HepG2 (cell line): ENCODE measurements at regions not wholly inside any gene's neighbourhood (a gene's known extent, or its start where the extent isn't known, plus 50 kb on each side); places are given as distances from the start of the nearest gene placed in this dataset.

Experiments
- ATAC-seq: fragments of 200-7000 bp; cut with Tn5 transposase; 3 replicates; pipeline ENCODE4 v1.9.1; 2020; ENCODE audit warnings: mild to moderate bottlenecking, moderate library complexity
- BruUV-seq: library from RNA; stranded (reverse); fragments of 400-500 nt; replicated peaks from 2 replicates; lab custom pipeline; 2021; lab: Mats Ljungman, UMichigan
- CTCF ChIA-PET: fragments of 300-600 bp; formaldehyde crosslinking; extraction: SDS; loops from one replicate; lab custom pipeline; 2021; ENCODE audit warnings: low total read pairs, inconsistent platforms, low intra/inter-chr PET ratio; lab: Yijun Ruan, JAX
- POLR2A ChIA-PET: fragments of 350-600 bp; sonication (Branson Sonifier 250); formaldehyde crosslinking; loops from one replicate; lab custom pipeline; 2020; ENCODE audit warnings: antibody characterized with exemption, inconsistent platforms; lab: Yijun Ruan, JAX
- DNase-seq: peaks from one replicate; pipeline ENCODE4 v3.0.0-alpha.2; 2015; ENCODE audit warnings: low spot score
- FAIRE-seq: peaks from 3 replicates; lab custom pipeline; 2011; peaks lifted over from hg19 to GRCh38; lab: Jason Lieb, UNC
- H2AFZ ChIP-seq: one replicate; pipeline ENCODE4 v1.6.1; 2011; ENCODE audit warnings: low read length, inconsistent platforms
- H3K27ac ChIP-seq: fragments of 300-600 bp; 3 replicates; pipeline ENCODE4 v1.8.0; 2011; ENCODE audit warnings: mixed run types, mild to moderate bottlenecking, mixed read lengths, low read length, inconsistent platforms; ENCODE audit not compliant: insufficient read depth; ENCODE audit errors: extremely low read length
- H3K27me3 ChIP-seq, 2 experiments: fragments of 200-600 bp in 1 of 2; 2 replicates in 1 of 2; 3 replicates in 1 of 2; pipeline versions ENCODE4 v1.6.0 to v1.8.0; 2011; ENCODE audit warnings: low read length in 2 of 2, mild to moderate bottlenecking in 2 of 2, moderate library complexity in 2 of 2, inconsistent platforms in 1 of 2; ENCODE audit not compliant: insufficient read depth in 2 of 2, control insufficient read depth in 1 of 2
- H3K36me3 ChIP-seq, 2 experiments: fragments of 200-600 bp in 1 of 2; replicated peaks in 1 of 2; 2 replicates in 1 of 2; 3 replicates in 1 of 2; pipeline versions ENCODE4 v1.5.1 to v1.8.0; 2011; ENCODE audit warnings: low read length in 2 of 2, inconsistent platforms in 1 of 2; ENCODE audit not compliant: insufficient read depth in 2 of 2, control insufficient read depth in 1 of 2
- H3K4me1 ChIP-seq: 2 replicates; pipeline ENCODE4 v1.5.1; 2012; ENCODE audit warnings: low read length, inconsistent platforms; ENCODE audit not compliant: insufficient read depth
- H3K4me2 ChIP-seq: 2 replicates; pipeline ENCODE4 v1.6.0; 2011; ENCODE audit warnings: low read depth, low read length, inconsistent platforms
- H3K4me3 ChIP-seq, 3 experiments: fragments of 200-600 bp in 1 of 3; sonication (generic), shearing (Covaris generic) in 1 of 3; replicated peaks in 1 of 3; 2 replicates each; pipeline ENCODE4 v1.5.1; 2011 to 2016; ENCODE audit warnings: low read length in 3 of 3, inconsistent platforms in 2 of 3, low read depth in 2 of 3, mild to moderate bottlenecking in 2 of 3, control low read depth in 1 of 3, mixed read lengths in 1 of 3; ENCODE audit not compliant: insufficient read depth in 1 of 3
- H3K79me2 ChIP-seq: one replicate; pipeline ENCODE4 v1.6.1; 2011; ENCODE audit warnings: low read length, inconsistent platforms; ENCODE audit not compliant: insufficient read depth
- H3K9ac ChIP-seq: 2 replicates; pipeline ENCODE4 v1.6.0; 2011; ENCODE audit warnings: mild to moderate bottlenecking, low read depth, low read length, inconsistent platforms; ENCODE audit not compliant: insufficient read depth
- H3K9me3 ChIP-seq: 2 replicates; pipeline ENCODE4 v1.5.1; 2012; ENCODE audit warnings: mild to moderate bottlenecking, low read length
- H4K20me1 ChIP-seq: 2 replicates; pipeline ENCODE4 v1.6.0; 2011; ENCODE audit warnings: inconsistent platforms, mild to moderate bottlenecking, low read length, moderate library complexity; ENCODE audit not compliant: insufficient read depth
- BATF2 ChIP-seq: sonication (generic); formaldehyde crosslinking; IDR thresholded peaks from 2 replicates; pipeline ENCODE4 v1.8.0; 2022; ENCODE audit warnings: mild to moderate bottlenecking, missing genetic modification reagents, moderate library complexity
- FIP1L1 ChIP-seq: fragments of 200-400 bp; formaldehyde crosslinking; IDR thresholded peaks from 2 replicates; pipeline ENCODE4 v1.6.1; 2018; ENCODE audit warnings: low read depth, mild to moderate bottlenecking, low read length, moderate library complexity, borderline replicate concordance; ENCODE audit not compliant: insufficient read depth
- PRDM4 ChIP-seq: sonication (generic); formaldehyde crosslinking; IDR thresholded peaks from 2 replicates; pipeline ENCODE4 v1.9.0; 2021; ENCODE audit warnings: missing genetic modification reagents, borderline replicate concordance
- SIN3B ChIP-seq: fragments of 150-350 bp; IDR thresholded peaks from 2 replicates; pipeline ENCODE4 v1.6.1; 2014; ENCODE audit warnings: low read length
- SRF ChIP-seq: IDR thresholded peaks from 2 replicates; pipeline ENCODE4 v1.6.1; 2011; ENCODE audit warnings: mild to moderate bottlenecking, low read depth, low read length, moderate library complexity
- TOPORS ChIP-seq: sonication (generic); formaldehyde crosslinking; IDR thresholded peaks from 2 replicates; pipeline ENCODE4 v1.8.0; 2023; ENCODE audit warnings: mild to moderate bottlenecking, missing genetic modification reagents
- ZFAT ChIP-seq: sonication (generic); formaldehyde crosslinking; conservative IDR thresholded peaks from 2 replicates; pipeline ENCODE4 v1.8.1; 2023; ENCODE audit warnings: missing genetic modification reagents, inconsistent platforms
- ZNF646 ChIP-seq: sonication (generic); formaldehyde crosslinking; IDR thresholded peaks from 2 replicates; pipeline ENCODE4 v1.9.0; 2021; ENCODE audit warnings: mild to moderate bottlenecking, missing genetic modification reagents
- ZNF792 ChIP-seq: IDR thresholded peaks from 2 replicates; pipeline ENCODE4 v1.6.1; 2016
- WGBS: methylation state at CpG from one replicate; pipeline ENCODE4 v1.1.6; 2017; ENCODE audit warnings: low lambda C conversion rate; 5-methylcytosine and 5-hydroxymethylcytosine counted together
- in situ Hi-C: cut with HindIII; loops from 2 replicates; pipeline ENCODE4 v1.10.0; 2017; ENCODE audit warnings: low pct_unique_long_range_greater_than_20kb; ENCODE audit not compliant: extremely low pct_ligation_motif_present
- intact Hi-C: fragments of 100-400 bp; cut with micrococcal nuclease; formaldehyde crosslinking; loops from one replicate; pipeline ENCODE4 v1.10.0; 2022; ENCODE audit not compliant: unreplicated experiment

DNA sequence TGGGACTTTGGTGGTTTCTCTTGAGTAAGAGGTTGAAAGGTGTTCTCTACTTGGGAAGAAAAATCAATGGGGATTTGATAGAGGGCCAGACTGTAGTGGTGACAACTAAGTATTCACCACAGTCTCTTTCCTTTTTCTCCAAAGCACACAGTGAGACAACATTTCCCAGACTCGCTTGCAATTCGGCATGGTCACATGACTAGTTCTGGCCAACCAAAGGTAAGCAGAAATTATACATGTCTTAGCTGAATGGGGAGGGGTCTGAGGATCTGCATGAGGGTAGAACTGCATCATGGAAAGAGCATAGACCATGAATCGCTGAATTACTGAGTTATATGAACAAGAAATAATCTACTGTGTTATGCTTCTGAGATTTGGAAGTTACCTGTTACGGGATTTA lies 144.5 kb upstream of the MYRIP start:
- no peak overlapping the region for H3K4me3 ChIP-seq
- ChIA-PET POLR2A (no interaction called here), CTCF (no interaction called here)
- no peaks in the 10 kb centered on the region for H3K9me3 ChIP-seq
- H2AFZ ChIP-seq = no peak overlapping the region
- no peaks in the 10 kb centered on the region for H4K20me1 ChIP-seq
- FAIRE-seq = no peak
- no peak overlapping the region for H3K4me2 ChIP-seq
- H3K4me1 ChIP-seq = no peaks in the 10 kb centered on the region
- H3K27ac ChIP-seq = no peak overlapping the region
- H3K9ac ChIP-seq = no peak overlapping the region
- intact Hi-C loops = no loop called here
- no TSS peak for BruUV-seq
- 8% methylated on average over 4 of the region's 4 CpGs for WGBS
- no peaks in the 10 kb centered on the region for H3K79me2 ChIP-seq
- TF ChIP-seq ZNF792 (CRISPR knock-in tag) = no peak
- TF ChIP-seq FIP1L1 = no peak
- TF ChIP-seq, all 625 proteins: peak for 0
- no peak for ATAC-seq
- no peaks in the 10 kb centered on the region for H3K36me3 ChIP-seq
- in situ Hi-C loops = no loop called here
- no peak for DNase-seq
- H3K27me3 ChIP-seq = no peaks in the 10 kb centered on the region; a peak in 1 of 5 replicates

GRCh38 chr3:39665441-39665840 lies 144.0 kb upstream of the MYRIP start:
- H3K4me2 ChIP-seq = no peak overlapping the region
- H3K27me3 ChIP-seq = no peaks in the 10 kb centered on the region; a peak in 1 of 5 replicates
- intact Hi-C loops = no loop called here
- H2AFZ ChIP-seq = no peak overlapping the region
- in situ Hi-C loops = no loop called here
- TF ChIP-seq PRDM4 (CRISPR knock-in tag) (no peak), ZNF646 (no peak), SIN3B (no peak), TOPORS (no peak), ZFAT (CRISPR knock-in tag) (no peak), BATF2 (CRISPR knock-in tag) (no peak), SRF (no peak)
- CTCF ChIA-PET = no interaction called here
- no peaks in the 10 kb centered on the region for H4K20me1 ChIP-seq
- H3K4me3 ChIP-seq = no peak overlapping the region
- H3K79me2 ChIP-seq = no peaks in the 10 kb centered on the region
- DNase-seq (no peak), ATAC-seq (no peak), FAIRE-seq (no peak)
- no peak overlapping the region for H3K9ac ChIP-seq
- POLR2A ChIA-PET = no interaction called here
- H3K27ac ChIP-seq = no peak overlapping the region
- no peaks in the 10 kb centered on the region for H3K9me3 ChIP-seq
- H3K36me3 ChIP-seq = no peaks in the 10 kb centered on the region
- no TSS peak for BruUV-seq
- H3K4me1 ChIP-seq = no peaks in the 10 kb centered on the region
